Gastroesophageal sphincter (tissue), 3 donors: ENCODE measurements at regions not wholly inside any gene's neighbourhood (a gene's known extent, or its start where the extent isn't known, plus 50 kb on each side); places are given as distances from the start of the nearest gene placed in this dataset.

Experiments
- POLR2A ChIP-seq, 2 donors: fragments of 450-650 bp; IDR thresholded peaks; one replicate each; pipeline ENCODE4 v1.6.1; 2017; ENCODE audit warnings: antibody characterized with exemption in 2 of 2, mild to moderate bottlenecking in 2 of 2, moderate library complexity in 1 of 2
- TF ChIP-seq, protein P1 (sequence below), 4 experiments: fragments of 200-600 bp in 2 of 4; fragments of 450-650 bp in 2 of 4; sonication (generic) in 1 of 4; IDR thresholded peaks; one replicate each; pipeline ENCODE4 v1.5.1; 2017 to 2019; ENCODE audit warnings: antibody characterized with exemption in 4 of 4, mild to moderate bottlenecking in 2 of 4, moderate library complexity in 2 of 4

DNA sequence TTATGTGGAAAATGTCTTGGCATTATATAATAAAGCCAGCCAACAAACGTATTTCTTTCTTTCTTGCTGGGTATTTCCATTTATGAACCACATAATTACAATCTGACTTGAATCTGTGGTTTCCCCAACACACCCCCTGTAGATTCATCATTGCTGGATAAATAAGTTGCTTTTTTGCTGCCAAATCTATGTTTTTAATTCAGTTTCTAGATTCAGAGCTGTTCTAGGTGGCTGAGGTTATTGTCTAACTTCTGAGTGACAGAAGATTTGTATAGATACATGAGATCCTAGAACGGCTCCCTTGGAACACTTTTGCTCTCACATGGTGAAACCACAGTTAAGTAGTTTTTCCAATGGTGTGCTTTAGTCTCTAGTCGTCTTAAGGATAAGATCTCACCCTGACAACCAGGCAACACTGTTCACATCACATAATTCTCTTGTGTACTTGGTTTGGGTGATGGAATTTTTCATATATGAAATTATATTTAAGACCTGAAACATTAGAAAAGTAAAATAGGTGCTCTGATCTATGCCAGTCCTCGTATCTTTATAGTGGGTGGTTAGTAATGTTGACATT, 239.1 kb downstream of the KLF12 start:
- no peak for TF ChIP-seq POLR2A (IDR thresholded peaks at IDR 0.05)
- TF ChIP-seq, protein P1, sequence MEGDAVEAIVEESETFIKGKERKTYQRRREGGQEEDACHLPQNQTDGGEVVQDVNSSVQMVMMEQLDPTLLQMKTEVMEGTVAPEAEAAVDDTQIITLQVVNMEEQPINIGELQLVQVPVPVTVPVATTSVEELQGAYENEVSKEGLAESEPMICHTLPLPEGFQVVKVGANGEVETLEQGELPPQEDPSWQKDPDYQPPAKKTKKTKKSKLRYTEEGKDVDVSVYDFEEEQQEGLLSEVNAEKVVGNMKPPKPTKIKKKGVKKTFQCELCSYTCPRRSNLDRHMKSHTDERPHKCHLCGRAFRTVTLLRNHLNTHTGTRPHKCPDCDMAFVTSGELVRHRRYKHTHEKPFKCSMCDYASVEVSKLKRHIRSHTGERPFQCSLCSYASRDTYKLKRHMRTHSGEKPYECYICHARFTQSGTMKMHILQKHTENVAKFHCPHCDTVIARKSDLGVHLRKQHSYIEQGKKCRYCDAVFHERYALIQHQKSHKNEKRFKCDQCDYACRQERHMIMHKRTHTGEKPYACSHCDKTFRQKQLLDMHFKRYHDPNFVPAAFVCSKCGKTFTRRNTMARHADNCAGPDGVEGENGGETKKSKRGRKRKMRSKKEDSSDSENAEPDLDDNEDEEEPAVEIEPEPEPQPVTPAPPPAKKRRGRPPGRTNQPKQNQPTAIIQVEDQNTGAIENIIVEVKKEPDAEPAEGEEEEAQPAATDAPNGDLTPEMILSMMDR (IDR thresholded peaks at IDR 0.05), result no peak
